ENCODE measurements at regions not wholly inside any gene's neighbourhood (a gene's known extent, or its start where the extent isn't known, plus 50 kb on each side); places are given as distances from the start of the nearest gene placed in this dataset.

DNA sequence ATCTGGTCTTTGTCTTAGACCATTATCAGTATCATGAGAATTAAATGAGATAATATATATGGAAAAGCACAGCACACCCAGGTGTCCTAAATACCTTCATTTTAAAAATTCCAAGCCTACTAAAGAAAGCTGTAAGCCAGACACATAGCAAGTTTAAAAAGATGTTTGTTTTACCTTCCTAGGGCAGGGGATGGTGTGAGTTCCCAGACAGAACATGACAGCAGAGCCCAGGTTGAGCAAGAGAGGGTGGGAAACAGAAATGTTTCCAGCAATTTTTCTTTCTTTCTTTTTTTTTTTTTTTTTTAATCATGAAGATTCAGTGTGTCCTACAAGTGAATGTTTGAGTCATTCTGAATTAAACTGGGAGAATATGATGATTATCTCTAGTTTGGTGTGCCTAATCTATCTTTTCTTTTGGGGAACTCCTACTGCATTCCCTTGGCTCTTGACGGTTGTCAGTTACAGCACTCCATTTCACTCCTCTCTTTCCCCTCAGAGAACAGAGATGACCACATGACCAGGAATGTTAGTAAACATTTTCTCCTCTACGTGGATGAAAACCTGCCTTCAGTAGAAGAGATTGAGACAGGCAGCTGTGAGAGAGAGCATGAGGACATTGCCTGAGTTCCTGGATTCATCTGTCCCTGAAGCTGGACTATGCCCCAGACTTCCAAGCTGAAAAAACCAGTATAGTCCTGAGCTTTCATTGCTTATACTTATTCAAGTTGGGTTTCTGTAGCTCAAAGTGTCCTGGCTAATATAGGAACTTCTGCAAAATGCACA, 54.5 kb upstream of the ARL14 start:
- Mint-ChIP-seq H3K4me3 (no peak overlapping the region), H3K27me3 (peaks cover 21 to 27% (median 22%) of the 10 kb centered on the region in 5 donors), H3K36me3 (no peaks in the 10 kb centered on the region), H3K27ac (no peak overlapping the region), H3K9me3 (no peaks in the 10 kb centered on the region), H3K4me1 (no peaks in the 10 kb centered on the region)
- Histone ChIP-seq H3K27me3 (ENCODE audit: control insufficient read depth in 2 of 2, insufficient read depth in 2 of 2, low read length in 2 of 2) (no peaks in the 10 kb centered on the region), H3K4me3 (ENCODE audit: low read length) (no peak overlapping the region), H3K4me1 (ENCODE audit: control insufficient read depth in 2 of 2, insufficient read depth in 2 of 2, low read length in 2 of 2) (no peaks in the 10 kb centered on the region), H3K9me3 (ENCODE audit: control insufficient read depth in 2 of 3, low read length in 3 of 3) (no peaks in the 10 kb centered on the region), H3K27ac (ENCODE audit: low read depth, low read length) (no peak overlapping the region), H3K36me3 (ENCODE audit: control insufficient read depth in 2 of 3, insufficient read depth in 3 of 3, low read length in 3 of 3) (no peaks in the 10 kb centered on the region)
- ATAC-seq (no peak), DNase-seq (no peak)
- intact Hi-C loops (cut with micrococcal nuclease), result no loop called here
- POLR2A ChIA-PET, result no interaction called here
- CTCF ChIA-PET, result no interaction called here

DNA sequence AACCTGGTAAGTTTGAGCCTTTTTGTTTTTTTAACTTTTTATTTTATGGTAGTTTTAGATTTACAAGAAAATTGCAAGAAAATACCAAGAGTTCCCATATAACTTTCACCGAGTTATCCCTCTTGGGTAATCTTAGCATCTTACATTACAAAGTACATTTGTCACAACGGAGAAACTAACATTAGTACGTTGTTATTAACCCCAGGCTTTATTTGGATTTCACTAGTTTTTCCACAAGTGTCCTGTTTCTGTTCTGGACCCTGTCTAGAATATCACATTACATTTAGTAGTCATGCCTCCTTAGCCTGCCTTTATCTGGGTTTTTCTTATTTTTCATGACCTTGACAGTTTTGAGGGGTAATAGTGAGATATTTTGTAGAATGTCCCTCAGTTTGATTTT, 53.5 kb upstream of the KPNA4 start:
- no peaks in the 10 kb centered on the region for H3K4me1 ChIP-seq (ENCODE audit: control insufficient read depth in 2 of 2, insufficient read depth in 2 of 2, low read length in 2 of 2)
- DNase-seq (no peak), ATAC-seq (no peak)
- H3K4me3 ChIP-seq (ENCODE audit: low read length), result no peak overlapping the region
- H3K4me3 Mint-ChIP-seq, result no peak overlapping the region
- H3K9me3 Mint-ChIP-seq, result no peaks in the 10 kb centered on the region
- no peaks in the 10 kb centered on the region for H3K9me3 ChIP-seq (ENCODE audit: control insufficient read depth in 2 of 3, low read length in 3 of 3)
- ChIA-PET CTCF (no interaction called here), POLR2A (no interaction called here)
- H3K4me1 Mint-ChIP-seq, result no peaks in the 10 kb centered on the region
- peaks cover 27 to 43% (median 31%) of the 10 kb centered on the region in 5 donors for H3K27me3 Mint-ChIP-seq
- no peak overlapping the region for H3K27ac Mint-ChIP-seq
- H3K36me3 ChIP-seq (ENCODE audit: control insufficient read depth in 2 of 3, insufficient read depth in 3 of 3, low read length in 3 of 3), result no peaks in the 10 kb centered on the region
- H3K36me3 Mint-ChIP-seq, result no peaks in the 10 kb centered on the region
- no peak overlapping the region for H3K27ac ChIP-seq (ENCODE audit: low read depth, low read length)
- intact Hi-C loops (cut with micrococcal nuclease), result no loop called here
- H3K27me3 ChIP-seq (ENCODE audit: control insufficient read depth in 2 of 2, insufficient read depth in 2 of 2, low read length in 2 of 2), result no peaks in the 10 kb centered on the region

DNA sequence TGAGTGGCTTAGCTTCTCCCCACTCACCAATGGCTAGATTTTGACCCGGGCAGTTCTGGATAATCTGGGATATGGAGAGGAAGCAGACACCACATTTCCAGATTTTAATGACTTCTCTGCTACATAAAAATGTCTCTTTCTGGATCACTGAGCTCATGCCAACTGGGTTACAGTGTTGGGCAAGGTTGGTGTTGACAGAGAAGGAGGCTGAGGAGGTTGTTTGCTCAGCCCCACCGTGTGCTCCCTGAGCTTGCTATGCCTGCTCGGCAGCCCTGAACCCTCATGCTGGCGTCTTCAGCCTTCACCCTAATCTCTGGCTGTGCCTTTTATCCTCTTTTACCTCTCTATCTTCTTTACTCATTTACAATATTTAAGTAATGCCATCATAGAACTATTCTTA, 53.0 kb upstream of the KPNA4 start:
- H3K36me3 Mint-ChIP-seq, result no peaks in the 10 kb centered on the region
- POLR2A ChIA-PET, result no interaction called here
- Histone ChIP-seq H3K27ac (ENCODE audit: low read depth, low read length) (no peak overlapping the region), H3K4me3 (ENCODE audit: low read length) (no peak overlapping the region), H3K27me3 (ENCODE audit: control insufficient read depth in 2 of 2, insufficient read depth in 2 of 2, low read length in 2 of 2) (no peaks in the 10 kb centered on the region), H3K4me1 (ENCODE audit: control insufficient read depth in 2 of 2, insufficient read depth in 2 of 2, low read length in 2 of 2) (no peaks in the 10 kb centered on the region), H3K9me3 (ENCODE audit: control insufficient read depth in 2 of 3, low read length in 3 of 3) (no peaks in the 10 kb centered on the region), H3K36me3 (ENCODE audit: control insufficient read depth in 2 of 3, insufficient read depth in 3 of 3, low read length in 3 of 3) (no peaks in the 10 kb centered on the region)
- ATAC-seq (no peak), DNase-seq (no peak)
- peaks cover 32 to 47% (median 36%) of the 10 kb centered on the region in 5 donors for H3K27me3 Mint-ChIP-seq
- CTCF ChIA-PET, result no interaction called here
- H3K9me3 Mint-ChIP-seq, result no peaks in the 10 kb centered on the region
- intact Hi-C loops (cut with micrococcal nuclease), result no loop called here
- H3K27ac Mint-ChIP-seq, result no peak overlapping the region
- H3K4me3 Mint-ChIP-seq, result no peak overlapping the region
- no peaks in the 10 kb centered on the region for H3K4me1 Mint-ChIP-seq

DNA sequence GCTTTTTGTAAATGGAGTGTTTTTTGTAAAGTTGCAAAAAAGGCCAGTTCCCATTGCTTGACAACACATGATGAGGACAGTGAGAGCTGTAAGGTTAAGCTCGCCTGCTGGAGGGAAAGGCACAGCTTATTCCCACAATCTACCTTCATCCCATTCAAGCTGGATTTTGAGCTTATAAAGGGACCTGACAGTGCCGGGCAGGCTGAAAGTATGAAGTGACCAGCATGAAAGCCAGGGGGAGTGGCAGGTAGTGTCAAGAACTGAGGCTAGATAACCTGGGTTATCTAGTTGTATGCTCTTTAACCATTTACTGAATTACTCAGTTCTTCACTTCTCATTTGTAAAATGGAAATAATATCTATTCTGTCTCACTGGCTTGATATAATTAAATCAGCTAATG, 52.3 kb upstream of the KPNA4 start:
- POLR2A ChIA-PET, result no interaction called here
- Histone ChIP-seq H3K9me3 (ENCODE audit: control insufficient read depth in 2 of 3, low read length in 3 of 3) (no peaks in the 10 kb centered on the region), H3K27me3 (ENCODE audit: control insufficient read depth in 2 of 2, insufficient read depth in 2 of 2, low read length in 2 of 2) (no peaks in the 10 kb centered on the region), H3K36me3 (ENCODE audit: control insufficient read depth in 2 of 3, insufficient read depth in 3 of 3, low read length in 3 of 3) (no peaks in the 10 kb centered on the region), H3K4me1 (ENCODE audit: control insufficient read depth in 2 of 2, insufficient read depth in 2 of 2, low read length in 2 of 2) (no peaks in the 10 kb centered on the region), H3K4me3 (ENCODE audit: low read length) (no peak overlapping the region), H3K27ac (ENCODE audit: low read depth, low read length) (no peak overlapping the region)
- CTCF ChIA-PET, result no interaction called here
- H3K36me3 Mint-ChIP-seq, result no peaks in the 10 kb centered on the region
- DNase-seq (no peak), ATAC-seq (no peak)
- no peaks in the 10 kb centered on the region for H3K9me3 Mint-ChIP-seq
- no peak overlapping the region for H3K4me3 Mint-ChIP-seq
- H3K27me3 Mint-ChIP-seq, result peaks cover 34 to 53% (median 41%) of the 10 kb centered on the region in 5 donors
- H3K4me1 Mint-ChIP-seq, result no peaks in the 10 kb centered on the region
- no peak overlapping the region for H3K27ac Mint-ChIP-seq
- intact Hi-C loops (cut with micrococcal nuclease), result no loop called here

DNA sequence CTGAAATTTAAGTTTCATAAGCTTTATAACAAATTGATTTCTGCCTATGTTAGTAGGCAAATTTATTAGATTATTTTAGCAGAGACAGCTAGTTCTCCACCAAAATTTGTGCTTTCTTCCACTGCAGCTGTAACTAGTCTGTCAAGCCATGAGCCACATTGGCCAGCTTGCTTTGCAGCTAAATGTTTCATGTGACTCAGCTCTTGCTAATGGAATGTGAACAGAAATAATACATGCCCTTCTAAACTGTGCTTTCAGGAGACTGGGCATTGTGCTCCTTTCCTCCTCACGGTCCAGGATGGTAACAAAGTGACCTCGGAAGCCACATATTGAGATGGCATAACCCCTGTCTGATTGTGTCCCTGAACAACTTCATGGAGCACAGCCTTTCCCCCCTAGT, 51.3 kb upstream of the KPNA4 start:
- Mint-ChIP-seq H3K27ac (no peak overlapping the region), H3K9me3 (no peaks in the 10 kb centered on the region), H3K27me3 (peaks cover 32 to 59% (median 40%) of the 10 kb centered on the region in 5 donors), H3K36me3 (no peaks in the 10 kb centered on the region), H3K4me1 (no peaks in the 10 kb centered on the region), H3K4me3 (no peak overlapping the region)
- ATAC-seq, result no peak
- no peak for DNase-seq
- H3K27me3 ChIP-seq (ENCODE audit: control insufficient read depth in 2 of 2, insufficient read depth in 2 of 2, low read length in 2 of 2), result no peaks in the 10 kb centered on the region
- ChIA-PET POLR2A (no interaction called here), CTCF (no interaction called here)
- H3K4me3 ChIP-seq (ENCODE audit: low read length), result no peak overlapping the region
- H3K9me3 ChIP-seq (ENCODE audit: control insufficient read depth in 2 of 3, low read length in 3 of 3), result no peaks in the 10 kb centered on the region
- no peaks in the 10 kb centered on the region for H3K36me3 ChIP-seq (ENCODE audit: control insufficient read depth in 2 of 3, insufficient read depth in 3 of 3, low read length in 3 of 3)
- intact Hi-C loops (cut with micrococcal nuclease), result no loop called here
- no peaks in the 10 kb centered on the region for H3K4me1 ChIP-seq (ENCODE audit: control insufficient read depth in 2 of 2, insufficient read depth in 2 of 2, low read length in 2 of 2)
- no peak overlapping the region for H3K27ac ChIP-seq (ENCODE audit: low read depth, low read length)

DNA sequence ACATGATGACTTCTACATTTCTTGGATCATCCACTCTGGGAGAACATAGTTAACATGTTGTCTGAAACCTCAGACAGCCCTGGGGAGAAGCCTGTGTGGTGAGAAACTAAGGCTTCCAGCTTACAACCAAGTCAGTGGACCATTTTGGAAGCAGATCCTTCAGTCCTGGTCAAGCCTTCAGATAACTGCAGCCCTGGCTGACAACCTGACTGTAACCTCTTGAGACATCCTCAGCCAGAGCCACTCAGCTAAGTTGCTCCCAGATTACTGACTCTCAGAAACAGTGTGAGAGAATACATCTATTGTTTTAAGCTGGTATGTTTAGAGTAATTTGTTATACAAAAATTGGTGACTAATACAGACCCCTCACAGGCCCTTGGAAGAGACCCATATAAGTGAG, 50.9 kb upstream of the KPNA4 start:
- ChIA-PET POLR2A (no interaction called here), CTCF (no interaction called here)
- H3K9me3 ChIP-seq (ENCODE audit: control insufficient read depth in 2 of 3, low read length in 3 of 3), result no peaks in the 10 kb centered on the region
- Mint-ChIP-seq H3K4me3 (no peak overlapping the region), H3K36me3 (no peaks in the 10 kb centered on the region), H3K27me3 (peaks cover 29 to 59% (median 38%) of the 10 kb centered on the region in 5 donors), H3K4me1 (no peaks in the 10 kb centered on the region), H3K9me3 (no peaks in the 10 kb centered on the region), H3K27ac (no peak overlapping the region)
- no peaks in the 10 kb centered on the region for H3K36me3 ChIP-seq (ENCODE audit: control insufficient read depth in 2 of 3, insufficient read depth in 3 of 3, low read length in 3 of 3)
- no peak overlapping the region for H3K27ac ChIP-seq (ENCODE audit: low read depth, low read length)
- H3K4me1 ChIP-seq (ENCODE audit: control insufficient read depth in 2 of 2, insufficient read depth in 2 of 2, low read length in 2 of 2), result no peaks in the 10 kb centered on the region
- H3K4me3 ChIP-seq (ENCODE audit: low read length), result no peak overlapping the region
- DNase-seq (no peak), ATAC-seq (no peak)
- H3K27me3 ChIP-seq (ENCODE audit: control insufficient read depth in 2 of 2, insufficient read depth in 2 of 2, low read length in 2 of 2), result no peaks in the 10 kb centered on the region
- intact Hi-C loops (cut with micrococcal nuclease), result no loop called here
